ENCODE measurements at regions not wholly inside any gene's neighbourhood (a gene's known extent, or its start where the extent isn't known, plus 50 kb on each side); places are given as distances from the start of the nearest gene placed in this dataset.

DNA sequence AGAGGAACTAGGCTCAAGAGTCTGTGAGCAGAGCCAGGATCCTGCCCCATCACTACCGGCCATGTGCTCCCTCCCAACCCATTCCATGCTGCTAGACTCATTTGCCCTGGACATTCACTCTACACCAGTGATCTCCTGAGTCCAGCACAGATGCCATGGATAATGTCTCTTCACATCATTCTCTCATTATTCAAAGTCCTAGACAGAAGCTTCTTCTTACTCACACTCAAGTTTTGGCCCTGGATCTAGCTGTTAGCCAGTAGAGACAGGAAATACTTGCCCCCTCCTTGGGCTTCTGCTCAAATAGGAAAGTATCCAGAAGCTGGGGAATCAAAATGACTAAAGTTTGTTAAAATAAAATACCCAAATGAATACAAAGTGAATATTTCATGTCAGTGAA, 266.8 kb upstream of the LDB2 start:
- TF ChIP-seq POLR2A (IDR thresholded peaks at IDR 0.05) (no peak), POLR2AphosphoS5 (IDR thresholded peaks at IDR 0.05) (no peak)
- TF ChIP-seq, protein P1, sequence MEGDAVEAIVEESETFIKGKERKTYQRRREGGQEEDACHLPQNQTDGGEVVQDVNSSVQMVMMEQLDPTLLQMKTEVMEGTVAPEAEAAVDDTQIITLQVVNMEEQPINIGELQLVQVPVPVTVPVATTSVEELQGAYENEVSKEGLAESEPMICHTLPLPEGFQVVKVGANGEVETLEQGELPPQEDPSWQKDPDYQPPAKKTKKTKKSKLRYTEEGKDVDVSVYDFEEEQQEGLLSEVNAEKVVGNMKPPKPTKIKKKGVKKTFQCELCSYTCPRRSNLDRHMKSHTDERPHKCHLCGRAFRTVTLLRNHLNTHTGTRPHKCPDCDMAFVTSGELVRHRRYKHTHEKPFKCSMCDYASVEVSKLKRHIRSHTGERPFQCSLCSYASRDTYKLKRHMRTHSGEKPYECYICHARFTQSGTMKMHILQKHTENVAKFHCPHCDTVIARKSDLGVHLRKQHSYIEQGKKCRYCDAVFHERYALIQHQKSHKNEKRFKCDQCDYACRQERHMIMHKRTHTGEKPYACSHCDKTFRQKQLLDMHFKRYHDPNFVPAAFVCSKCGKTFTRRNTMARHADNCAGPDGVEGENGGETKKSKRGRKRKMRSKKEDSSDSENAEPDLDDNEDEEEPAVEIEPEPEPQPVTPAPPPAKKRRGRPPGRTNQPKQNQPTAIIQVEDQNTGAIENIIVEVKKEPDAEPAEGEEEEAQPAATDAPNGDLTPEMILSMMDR (IDR thresholded peaks at IDR 0.05), result no peak

Measured in suprapubic skin (tissue), 4 donors.